Esophagus muscularis mucosa (tissue), 3 donors: ENCODE measurements at regions not wholly inside any gene's neighbourhood (a gene's known extent, or its start where the extent isn't known, plus 50 kb on each side); places are given as distances from the start of the nearest gene placed in this dataset.

Experiments used
- CTCF ChIP-seq, 3 experiments: fragments of 200-600 bp in 2 of 3; fragments of 450-650 bp in 1 of 3; sonication (generic) in 2 of 3; IDR thresholded peaks; one replicate each; pipeline ENCODE4 v1.5.1; 2017 to 2019; ENCODE audit warnings: antibody characterized with exemption in 3 of 3, mild to moderate bottlenecking in 2 of 3, moderate library complexity in 1 of 3
- POLR2A ChIP-seq: fragments of 450-650 bp; IDR thresholded peaks from one replicate; pipeline ENCODE4 v1.6.1; 2017; ENCODE audit warnings: antibody characterized with exemption, moderate library complexity, mild to moderate bottlenecking, low read depth

- TF ChIP-seq CTCF (IDR thresholded peaks at IDR 0.05) (no peak), POLR2A (no peak)
Observed at GRCh38 chr1:73659136-73659535, 538.8 kb downstream of the LRRIQ3 start.
